K562 (cell line): ENCODE measurements at regions not wholly inside any gene's neighbourhood (a gene's known extent, or its start where the extent isn't known, plus 50 kb on each side); places are given as distances from the start of the nearest gene placed in this dataset.

Experiments used
- ATAC-seq: fragments of 200-7000 bp; cut with Tn5 transposase; 3 replicates; pipeline ENCODE4 v1.9.1; 2020; ENCODE audit warnings: moderate library complexity
- BruUV-seq: library from RNA; stranded (reverse); fragments of 400-500 nt; replicated peaks from 2 replicates; lab custom pipeline; 2021; lab: Mats Ljungman, UMichigan
- CTCF ChIA-PET: fragments of 300-600 bp; formaldehyde crosslinking; extraction: SDS; loops from one replicate; lab custom pipeline; 2021; ENCODE audit warnings: low intra/inter-chr PET ratio; lab: Yijun Ruan, JAX
- POLR2A ChIA-PET: fragments of 300-600, 350-650 bp; sonication (Branson Sonifier 250); formaldehyde crosslinking; extraction: SDS; loops from one replicate; lab custom pipeline; 2021; ENCODE audit warnings: antibody characterized with exemption, inconsistent platforms; lab: Yijun Ruan, JAX
- DNase-seq, 4 experiments: peaks; one replicate each; pipeline versions ENCODE4 v3.0.0 to v3.0.0-alpha.2; 2011 to 2018; ENCODE audit warnings: low spot score in 3 of 4, mixed read lengths in 3 of 4; ENCODE audit errors: extremely low read depth in 1 of 4
- FAIRE-seq: peaks from 2 replicates; lab custom pipeline; 2011; peaks lifted over from hg19 to GRCh38; lab: Jason Lieb, UNC
- H2AFZ ChIP-seq: 2 replicates; pipeline ENCODE4 v1.6.0; 2011; ENCODE audit warnings: low read depth, low read length, control low read depth, inconsistent platforms
- H3K27ac ChIP-seq: fragments of 200-600 bp; 3 replicates; pipeline ENCODE4 v1.8.0; 2011; ENCODE audit warnings: low read depth, mild to moderate bottlenecking, control low read depth, inconsistent platforms, low read length, moderate library complexity, mixed read lengths; ENCODE audit errors: extremely low read depth
- H3K27me3 ChIP-seq, 2 experiments: fragments of 300-600 bp in 1 of 2; 2 replicates in 1 of 2; 3 replicates in 1 of 2; pipeline versions ENCODE4 v1.6.0 to v1.8.0; 2011; ENCODE audit warnings: inconsistent platforms in 2 of 2, low read length in 2 of 2, mild to moderate bottlenecking in 1 of 2, mixed read lengths in 1 of 2, moderate library complexity in 1 of 2; ENCODE audit not compliant: control insufficient read depth in 2 of 2, insufficient read depth in 2 of 2
- H3K36me3 ChIP-seq: fragments of 300-600 bp; 3 replicates; pipeline ENCODE4 v1.8.0; 2011; ENCODE audit warnings: mild to moderate bottlenecking, low read length, inconsistent platforms; ENCODE audit not compliant: control insufficient read depth, insufficient read depth
- H3K4me1 ChIP-seq, 2 experiments: fragments of 200-600 bp in 1 of 2; replicated peaks in 1 of 2; 2 replicates in 1 of 2; 3 replicates in 1 of 2; pipeline versions ENCODE4 v1.5.1 to v1.8.0; 2011; ENCODE audit warnings: inconsistent platforms in 2 of 2, low read length in 2 of 2, mild to moderate bottlenecking in 1 of 2, mixed read lengths in 1 of 2, moderate library complexity in 1 of 2; ENCODE audit not compliant: control insufficient read depth in 2 of 2, insufficient read depth in 2 of 2
- H3K4me2 ChIP-seq: 2 replicates; pipeline ENCODE4 v1.6.1; 2011; ENCODE audit warnings: low read length, control low read depth, inconsistent platforms, mixed read lengths; ENCODE audit not compliant: insufficient read depth
- H3K4me3 ChIP-seq: fragments of 200-600 bp; sonication (generic), shearing (Covaris generic); 2 replicates; pipeline ENCODE4 v1.5.1; 2016; ENCODE audit warnings: control low read depth, inconsistent platforms
- H3K79me2 ChIP-seq: fragments of 200-600 bp; 3 replicates; pipeline ENCODE4 v1.8.0; 2011; ENCODE audit warnings: low read length, inconsistent platforms; ENCODE audit not compliant: control insufficient read depth, insufficient read depth
- H3K9ac ChIP-seq, 2 experiments: 2 replicates each; pipeline versions ENCODE4 v1.6.0 to v1.6.1; 2011; ENCODE audit warnings: low read depth in 2 of 2, low read length in 2 of 2, control low read depth in 1 of 2, inconsistent platforms in 1 of 2, mild to moderate bottlenecking in 1 of 2, mixed read lengths in 1 of 2; ENCODE audit not compliant: insufficient read depth in 1 of 2
- H3K9me1 ChIP-seq: one replicate; pipeline ENCODE4 v1.6.0; 2011; ENCODE audit warnings: inconsistent platforms, mild to moderate bottlenecking, low read length, moderate library complexity; ENCODE audit not compliant: control insufficient read depth, insufficient read depth
- H3K9me3 ChIP-seq: replicated peaks from 2 replicates; pipeline ENCODE4 v1.5.1; 2011; ENCODE audit warnings: low read depth, low read length, inconsistent platforms; ENCODE audit not compliant: control insufficient read depth, insufficient read depth
- H4K20me1 ChIP-seq: replicated peaks from 2 replicates; pipeline ENCODE4 v1.6.1; 2011; ENCODE audit warnings: low read length, inconsistent platforms, mixed read lengths; ENCODE audit not compliant: control insufficient read depth, insufficient read depth
- HDGF ChIP-seq: fragments of 450-650 bp; IDR thresholded peaks from 2 replicates; pipeline ENCODE4 v1.6.1; 2016
- PCBP2 ChIP-seq: fragments of 200-400 bp; formaldehyde crosslinking; IDR thresholded peaks from 2 replicates; pipeline ENCODE4 v1.6.1; 2018; ENCODE audit warnings: low read length, low read depth, mild to moderate bottlenecking, moderate library complexity; ENCODE audit not compliant: poor library complexity, severe bottlenecking
- ZNF253 ChIP-seq: fragments of 250-450 bp; sonication (Bioruptor Pico); conservative IDR thresholded peaks from 2 replicates; pipeline ENCODE4 v1.6.1; 2021; ENCODE audit warnings: mild to moderate bottlenecking
- WGBS: fragments of 100-300 bp; shearing (Covaris generic); methylation state at CpG from one replicate; pipeline ENCODE4 v1.1.6; 2016; ENCODE audit warnings: low coverage, mixed read lengths; ENCODE audit not compliant: insufficient coverage; ENCODE audit errors: missing lambda C conversion rate; 5-methylcytosine and 5-hydroxymethylcytosine counted together
- in situ Hi-C: fragments of 300-500 bp; cut with MboI; formaldehyde crosslinking; loops from 4 replicates; pipeline ENCODE4 v1.15.0; 2018; ENCODE audit warnings: inconsistent platforms, mixed read lengths
- intact Hi-C: fragments of 100-400 bp; cut with micrococcal nuclease; formaldehyde crosslinking; loops from 2 replicates; pipeline ENCODE4 v1.14.2; 2022
- TF ChIP-seq, protein P1 (sequence below): fragments of 450-650 bp; formaldehyde crosslinking; IDR thresholded peaks from 2 replicates; pipeline ENCODE4 v1.4.0; 2020; ENCODE audit warnings: mild to moderate bottlenecking, moderate library complexity
- TF ChIP-seq, protein P2 (sequence below): sonication (generic); formaldehyde crosslinking; IDR thresholded peaks from 2 replicates; pipeline ENCODE4 v1.8.0; 2023; ENCODE audit warnings: missing genetic modification reagents, mild to moderate bottlenecking, borderline replicate concordance

DNA sequence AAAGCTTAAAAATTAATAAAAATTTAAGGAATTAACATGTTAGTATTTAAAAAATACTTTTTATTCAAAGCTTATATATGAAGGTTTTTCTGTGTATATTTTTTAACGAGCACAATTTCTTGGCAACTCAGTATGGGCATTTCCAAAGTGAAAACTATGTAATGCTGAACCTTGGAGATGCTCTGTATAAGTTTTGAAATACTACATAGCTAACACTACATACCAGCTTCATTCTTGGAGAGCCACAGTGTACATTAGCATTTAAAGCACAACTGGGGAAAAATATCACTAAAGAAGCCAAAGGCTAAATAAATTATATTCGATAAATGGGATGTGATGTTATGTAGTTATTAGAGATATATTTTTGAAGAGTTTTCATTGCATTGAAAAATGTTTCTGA is 446.5 kb downstream of the CCDC85A start:
- Histone ChIP-seq H3K4me1 (no peaks in the 10 kb centered on the region), H2AFZ (no peak overlapping the region), H3K79me2 (no peaks in the 10 kb centered on the region), H3K9ac (no peak overlapping the region), H3K9me1 (no peaks in the 10 kb centered on the region), H3K27me3 (no peaks in the 10 kb centered on the region), H3K9me3 (no peaks in the 10 kb centered on the region), H3K36me3 (no peaks in the 10 kb centered on the region), H4K20me1 (no peaks in the 10 kb centered on the region), H3K4me2 (no peak overlapping the region), H3K4me3 (no peak overlapping the region), H3K27ac (no peak overlapping the region)
- in situ Hi-C loops (no loop called here), intact Hi-C loops (no loop called here)
- no peak for ATAC-seq
- no peak for FAIRE-seq
- ChIA-PET CTCF (no interaction called here), POLR2A (no interaction called here)
- 3% methylated on average over 2 of the region's 2 CpGs for WGBS
- BruUV-seq = no TSS peak
- no peak for DNase-seq
- TF ChIP-seq, protein P1, sequence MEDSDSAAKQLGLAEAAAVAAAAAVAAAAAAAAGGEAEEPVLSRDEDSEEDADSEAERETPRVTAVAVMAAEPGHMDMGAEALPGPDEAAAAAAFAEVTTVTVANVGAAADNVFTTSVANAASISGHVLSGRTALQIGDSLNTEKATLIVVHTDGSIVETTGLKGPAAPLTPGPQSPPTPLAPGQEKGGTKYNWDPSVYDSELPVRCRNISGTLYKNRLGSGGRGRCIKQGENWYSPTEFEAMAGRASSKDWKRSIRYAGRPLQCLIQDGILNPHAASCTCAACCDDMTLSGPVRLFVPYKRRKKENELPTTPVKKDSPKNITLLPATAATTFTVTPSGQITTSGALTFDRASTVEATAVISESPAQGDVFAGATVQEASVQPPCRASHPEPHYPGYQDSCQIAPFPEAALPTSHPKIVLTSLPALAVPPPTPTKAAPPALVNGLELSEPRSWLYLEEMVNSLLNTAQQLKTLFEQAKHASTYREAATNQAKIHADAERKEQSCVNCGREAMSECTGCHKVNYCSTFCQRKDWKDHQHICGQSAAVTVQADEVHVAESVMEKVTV (CRISPR knock-in tag) = no peak
- TF ChIP-seq HDGF (no peak), PCBP2 (no peak), ZNF253 (no peak)
- TF ChIP-seq, protein P2, sequence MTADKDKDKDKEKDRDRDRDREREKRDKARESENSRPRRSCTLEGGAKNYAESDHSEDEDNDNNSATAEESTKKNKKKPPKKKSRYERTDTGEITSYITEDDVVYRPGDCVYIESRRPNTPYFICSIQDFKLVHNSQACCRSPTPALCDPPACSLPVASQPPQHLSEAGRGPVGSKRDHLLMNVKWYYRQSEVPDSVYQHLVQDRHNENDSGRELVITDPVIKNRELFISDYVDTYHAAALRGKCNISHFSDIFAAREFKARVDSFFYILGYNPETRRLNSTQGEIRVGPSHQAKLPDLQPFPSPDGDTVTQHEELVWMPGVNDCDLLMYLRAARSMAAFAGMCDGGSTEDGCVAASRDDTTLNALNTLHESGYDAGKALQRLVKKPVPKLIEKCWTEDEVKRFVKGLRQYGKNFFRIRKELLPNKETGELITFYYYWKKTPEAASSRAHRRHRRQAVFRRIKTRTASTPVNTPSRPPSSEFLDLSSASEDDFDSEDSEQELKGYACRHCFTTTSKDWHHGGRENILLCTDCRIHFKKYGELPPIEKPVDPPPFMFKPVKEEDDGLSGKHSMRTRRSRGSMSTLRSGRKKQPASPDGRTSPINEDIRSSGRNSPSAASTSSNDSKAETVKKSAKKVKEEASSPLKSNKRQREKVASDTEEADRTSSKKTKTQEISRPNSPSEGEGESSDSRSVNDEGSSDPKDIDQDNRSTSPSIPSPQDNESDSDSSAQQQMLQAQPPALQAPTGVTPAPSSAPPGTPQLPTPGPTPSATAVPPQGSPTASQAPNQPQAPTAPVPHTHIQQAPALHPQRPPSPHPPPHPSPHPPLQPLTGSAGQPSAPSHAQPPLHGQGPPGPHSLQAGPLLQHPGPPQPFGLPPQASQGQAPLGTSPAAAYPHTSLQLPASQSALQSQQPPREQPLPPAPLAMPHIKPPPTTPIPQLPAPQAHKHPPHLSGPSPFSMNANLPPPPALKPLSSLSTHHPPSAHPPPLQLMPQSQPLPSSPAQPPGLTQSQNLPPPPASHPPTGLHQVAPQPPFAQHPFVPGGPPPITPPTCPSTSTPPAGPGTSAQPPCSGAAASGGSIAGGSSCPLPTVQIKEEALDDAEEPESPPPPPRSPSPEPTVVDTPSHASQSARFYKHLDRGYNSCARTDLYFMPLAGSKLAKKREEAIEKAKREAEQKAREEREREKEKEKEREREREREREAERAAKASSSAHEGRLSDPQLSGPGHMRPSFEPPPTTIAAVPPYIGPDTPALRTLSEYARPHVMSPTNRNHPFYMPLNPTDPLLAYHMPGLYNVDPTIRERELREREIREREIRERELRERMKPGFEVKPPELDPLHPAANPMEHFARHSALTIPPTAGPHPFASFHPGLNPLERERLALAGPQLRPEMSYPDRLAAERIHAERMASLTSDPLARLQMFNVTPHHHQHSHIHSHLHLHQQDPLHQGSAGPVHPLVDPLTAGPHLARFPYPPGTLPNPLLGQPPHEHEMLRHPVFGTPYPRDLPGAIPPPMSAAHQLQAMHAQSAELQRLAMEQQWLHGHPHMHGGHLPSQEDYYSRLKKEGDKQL (CRISPR knock-in tag) = no peak
